HT-29 (cell line): ENCODE measurements at regions not wholly inside any gene's neighbourhood (a gene's known extent, or its start where the extent isn't known, plus 50 kb on each side); places are given as distances from the start of the nearest gene placed in this dataset.
A peak's percentile ranks its signal among the peaks of the same experiment; 100 is the strongest.

Experiments used
- DNase-seq: peaks from one replicate; pipeline ENCODE4 v3.0.0-alpha.2; 2015; ENCODE audit warnings: low spot score

DNA sequence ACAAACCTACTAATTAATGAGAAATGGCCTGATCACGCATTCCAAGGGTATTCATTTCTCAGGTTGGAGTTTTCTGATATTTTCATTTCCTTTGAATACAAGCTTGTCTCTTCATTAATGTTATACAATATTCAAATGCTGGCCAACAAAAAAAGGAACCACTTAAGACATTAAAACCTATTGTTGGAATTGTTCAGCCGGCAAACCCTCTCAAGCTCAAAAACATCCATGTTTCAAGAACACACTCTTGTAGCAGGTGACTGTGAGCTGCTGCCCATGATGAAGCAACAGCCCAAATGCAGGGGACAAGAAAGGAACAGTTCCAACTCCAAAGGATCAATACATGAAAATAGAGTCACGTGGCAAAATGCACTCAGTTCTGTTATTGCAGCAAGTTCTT lies 454.5 kb downstream of the BCL11A start:
- DNase-seq = no peak

- no peak for DNase-seq
Observed at GRCh38 chr2:60097298-60097697, 456.2 kb downstream of the BCL11A start.

GRCh38 chr2:60096556-60096955 lies 456.9 kb downstream of the BCL11A start:
- no peak for DNase-seq

- DNase-seq = no peak
Observed at GRCh38 chr2:60095903-60096302, 457.6 kb downstream of the BCL11A start.

DNA sequence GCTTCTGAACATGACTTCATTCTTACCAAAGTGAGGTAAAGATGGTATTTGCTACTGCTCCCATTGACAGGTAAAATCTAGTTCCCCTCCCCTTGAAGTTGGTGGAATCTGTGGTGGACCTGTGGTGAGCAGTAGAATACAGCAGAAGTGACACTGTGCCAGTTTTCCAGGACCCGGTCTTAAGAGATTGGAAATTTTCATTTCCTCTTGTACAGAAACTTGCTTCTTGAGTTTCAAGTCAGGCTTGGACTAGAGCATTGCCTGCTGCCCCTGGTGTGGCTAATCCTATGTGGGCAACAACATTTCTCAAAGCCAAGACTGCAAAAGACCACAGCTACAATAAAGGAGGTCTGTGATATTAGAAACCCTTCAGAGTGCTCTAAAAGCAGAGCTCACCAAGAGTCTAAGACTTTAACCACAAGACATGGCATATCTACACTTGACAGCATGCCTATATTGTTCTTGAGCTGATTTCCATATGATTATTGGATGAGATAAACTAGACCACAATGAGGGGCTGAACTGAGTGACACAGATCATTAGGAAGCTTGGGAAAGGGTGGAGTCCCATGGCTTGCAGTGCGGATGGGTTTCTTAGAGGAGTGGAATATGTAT lies 458.1 kb downstream of the BCL11A start:
- no peak for DNase-seq

DNA sequence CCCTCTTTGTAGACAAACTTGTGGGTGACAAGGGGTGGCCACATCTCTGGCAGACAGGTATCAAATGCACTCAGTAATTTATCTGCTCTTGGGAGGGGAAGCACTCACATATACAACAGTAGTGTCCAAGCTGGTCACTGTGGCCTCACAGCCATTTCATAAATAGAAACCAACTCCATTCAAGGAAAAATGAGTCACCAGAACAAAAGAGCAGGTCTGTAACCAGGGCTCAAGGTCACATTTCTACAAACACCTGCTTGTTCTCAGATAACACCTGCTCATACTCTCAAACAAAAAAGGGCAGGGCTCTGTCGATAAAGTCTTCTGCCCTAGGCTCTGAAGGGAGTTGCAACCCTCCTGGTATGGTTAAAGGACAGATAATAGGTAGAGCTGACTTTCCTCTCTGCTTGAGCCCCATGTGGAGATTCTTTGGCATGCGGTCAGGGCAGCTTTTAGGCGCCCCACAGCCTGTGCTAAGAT lies 459.0 kb downstream of the BCL11A start:
- peak; percentile 8 for DNase-seq

GRCh38 chr2:60092781-60093180 lies 460.7 kb downstream of the BCL11A start:
- DNase-seq = no peak

- no peak for DNase-seq
Observed at GRCh38 chr2:60091894-60092293, 461.6 kb downstream of the BCL11A start.

- no peak for DNase-seq
Observed at GRCh38 chr2:60091266-60091665, 462.2 kb downstream of the BCL11A start.

DNA sequence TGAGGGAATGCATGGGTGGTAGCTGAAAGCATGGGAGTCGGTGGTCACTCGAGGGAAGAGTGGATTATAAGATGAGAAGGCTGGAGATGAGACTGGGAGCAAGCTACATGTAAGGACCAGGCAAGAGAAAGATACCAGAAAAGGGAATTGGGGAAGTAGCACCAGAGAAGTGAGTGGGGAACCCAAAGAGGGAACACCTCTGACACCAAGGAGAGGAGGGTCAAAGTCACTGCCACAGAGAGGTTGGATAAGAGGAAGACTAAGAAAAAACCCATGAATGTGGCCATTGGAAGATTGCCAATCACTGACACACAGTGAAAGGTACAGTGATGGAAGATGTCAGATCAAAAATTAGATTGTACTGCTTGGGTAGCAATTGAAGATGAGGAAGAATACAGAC lies 473.9 kb downstream of the BCL11A start:
- DNase-seq = no peak

GRCh38 chr2:60075048-60075447 lies 478.4 kb downstream of the BCL11A start:
- DNase-seq = no peak

GRCh38 chr2:60073201-60073600 lies 480.3 kb downstream of the BCL11A start:
- no peak for DNase-seq

DNA sequence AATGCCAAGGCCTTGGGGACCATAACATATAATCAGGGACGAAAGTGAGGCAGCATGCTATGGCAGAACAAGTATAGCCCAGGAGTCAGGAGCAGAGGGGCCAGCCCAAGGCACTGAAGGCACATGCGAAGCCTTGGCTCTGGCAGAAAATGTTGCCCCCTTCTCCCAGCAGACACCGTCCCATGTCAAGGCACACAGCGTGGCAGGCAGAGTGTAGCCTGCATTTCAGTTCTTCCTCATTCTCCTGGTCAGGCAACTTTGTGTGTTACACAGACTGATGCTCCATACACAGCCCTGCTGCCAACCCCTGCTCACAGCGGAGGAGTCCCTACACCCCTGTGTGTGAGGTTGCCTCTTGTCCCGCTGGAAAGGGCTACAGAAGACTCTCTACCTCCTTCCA lies 480.8 kb downstream of the BCL11A start:
- no peak for DNase-seq

DNA sequence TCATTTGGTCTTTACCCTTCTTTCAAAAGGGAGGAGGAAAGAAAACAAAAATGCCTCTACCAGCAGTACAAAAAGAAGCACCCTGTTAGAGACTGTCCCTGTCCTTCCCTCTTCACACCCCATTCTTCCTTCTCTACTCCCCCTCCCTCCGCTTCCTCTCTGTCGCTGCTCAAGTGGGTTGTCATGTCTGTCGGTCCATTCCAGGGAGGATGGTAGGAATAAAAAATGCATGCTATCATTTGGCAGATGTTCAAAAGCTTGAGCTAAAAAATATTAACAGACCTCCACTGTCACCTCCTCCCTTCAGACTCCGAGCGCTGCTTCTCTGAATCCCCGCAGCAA lies 482.0 kb downstream of the BCL11A start:
- DNase-seq = no peak

DNA sequence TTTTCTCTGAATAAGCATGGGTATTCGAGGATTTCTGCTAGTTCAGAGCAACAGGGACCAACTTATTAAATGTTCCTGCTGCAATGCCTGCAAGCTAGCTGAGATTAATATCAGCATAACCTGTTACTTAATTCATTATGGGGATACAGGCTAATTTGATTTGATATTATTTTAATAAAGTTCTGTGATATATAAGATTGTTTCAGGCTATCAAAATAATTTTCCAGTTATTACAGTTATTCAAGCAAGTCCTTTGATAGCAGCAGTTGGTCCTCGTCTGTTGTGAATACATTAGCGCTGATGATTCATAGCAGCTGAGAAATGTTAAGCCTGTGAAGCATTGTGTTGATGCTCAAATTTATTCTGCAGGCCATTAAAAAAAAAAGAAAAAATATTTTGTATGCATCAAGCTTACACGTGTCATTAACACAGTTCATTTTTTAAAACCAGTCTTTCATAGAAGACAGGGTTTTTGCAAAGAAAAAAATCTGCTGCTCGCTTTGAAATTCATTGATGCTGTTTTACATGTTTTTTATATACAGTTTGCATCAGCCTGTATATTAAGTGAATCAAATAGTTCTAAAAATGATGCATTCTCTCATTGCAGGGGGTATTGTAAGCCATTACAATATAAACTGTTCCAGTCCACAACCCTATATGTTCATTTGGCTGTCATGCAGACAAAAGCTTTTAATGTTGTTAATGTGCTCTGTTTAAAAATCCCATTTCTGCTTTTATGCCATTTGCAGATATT lies 482.5 kb downstream of the BCL11A start:
- DNase-seq = no peak

DNA sequence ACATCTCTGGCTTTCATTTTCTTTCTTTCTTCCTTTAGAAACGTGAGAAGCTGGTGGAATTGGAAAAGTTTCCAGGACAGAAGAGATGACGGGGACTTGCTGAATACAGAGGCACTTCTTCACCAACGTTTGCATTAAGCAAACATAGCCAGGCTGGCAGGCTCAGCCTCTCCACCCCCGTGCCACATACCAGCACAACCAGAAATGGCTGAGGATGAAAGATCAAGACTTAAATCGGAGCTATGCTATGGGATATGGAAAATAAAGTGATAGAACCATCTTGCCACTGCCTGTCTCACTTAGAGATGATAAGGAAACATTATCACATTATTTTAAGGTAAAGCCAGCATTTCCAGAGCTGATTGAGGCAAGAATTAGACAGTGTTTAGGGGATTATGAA lies 483.3 kb downstream of the BCL11A start:
- DNase-seq = no peak

DNA sequence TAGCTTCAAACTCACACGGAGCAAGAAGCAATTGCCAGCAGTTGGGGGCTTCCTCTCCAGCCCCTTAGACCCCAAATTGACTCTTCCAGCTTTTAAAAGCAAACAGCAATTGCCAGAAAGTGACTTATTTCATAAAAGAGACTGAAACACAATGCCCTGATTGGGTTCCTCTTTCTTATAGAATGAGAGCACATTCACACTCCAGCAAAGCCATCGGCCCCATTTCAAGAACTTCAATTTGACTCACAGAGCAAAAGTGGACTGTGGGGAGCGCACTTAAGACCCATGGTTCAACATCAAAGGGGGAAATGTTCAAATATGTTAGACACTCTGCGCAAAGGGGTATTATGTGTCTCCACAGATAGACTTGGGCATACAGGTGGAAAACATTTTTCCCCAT lies 484.7 kb downstream of the BCL11A start:
- DNase-seq = no peak

DNA sequence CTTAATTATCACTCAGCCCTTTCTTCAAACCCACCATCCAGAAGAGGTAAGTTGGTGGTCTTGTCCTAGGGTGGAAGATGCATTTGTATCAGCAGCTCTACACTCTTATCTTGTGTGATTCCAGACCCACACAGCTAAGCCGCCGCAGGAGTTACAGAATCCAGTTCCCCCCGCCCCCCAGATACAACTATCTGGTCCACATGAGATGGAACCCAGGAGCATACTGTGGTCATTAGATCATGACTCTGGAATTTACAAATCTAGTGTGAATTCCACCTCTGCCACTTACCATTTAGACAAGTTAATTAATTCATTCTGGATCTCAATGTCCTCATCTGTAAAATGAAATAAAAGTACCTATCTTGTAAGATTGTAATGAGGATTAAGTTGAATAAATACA lies 486.4 kb downstream of the BCL11A start:
- no peak for DNase-seq

- no peak for DNase-seq
Observed at GRCh38 chr2:60066096-60066839, 487.2 kb downstream of the BCL11A start.

DNA sequence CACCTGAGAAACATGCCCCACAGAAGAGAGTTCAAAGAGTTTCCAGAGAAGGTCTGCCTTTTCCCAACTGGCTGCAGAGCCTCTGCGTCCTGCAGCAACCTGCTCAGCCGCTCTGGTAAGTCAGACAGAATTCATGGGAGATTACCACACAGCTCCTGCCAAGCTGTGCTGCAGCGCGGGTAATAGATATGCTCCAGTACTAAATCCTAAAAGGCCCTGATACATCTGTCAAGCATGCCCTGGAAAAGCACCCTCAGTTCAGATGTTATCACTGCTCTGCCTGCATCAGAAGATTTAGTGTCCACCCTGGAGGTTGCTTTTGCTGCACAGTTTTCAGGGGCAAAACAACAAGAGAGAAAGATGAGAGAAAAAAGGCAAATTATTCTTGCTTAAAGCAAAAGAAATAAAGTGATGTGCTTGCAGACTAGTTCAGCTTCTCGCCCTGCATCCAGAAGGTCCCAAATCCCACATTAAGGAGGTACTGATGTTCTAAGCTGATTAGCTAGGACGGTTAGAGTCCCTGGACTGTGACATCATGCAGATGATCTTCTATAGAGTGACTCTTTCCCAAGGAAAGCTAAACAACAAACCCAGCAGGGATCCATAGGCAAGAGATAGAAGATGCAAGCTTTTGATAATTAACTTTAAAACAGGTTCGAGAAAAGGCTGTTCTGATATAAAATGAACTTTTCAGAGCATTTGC lies 488.6 kb downstream of the BCL11A start:
- DNase-seq = no peak

GRCh38 chr2:60058781-60059180 lies 494.7 kb downstream of the BCL11A start:
- no peak for DNase-seq
